Activated CD4-positive, CD25-positive, alpha-beta regulatory T cell (primary cell): ENCODE measurements at regions not wholly inside any gene's neighbourhood (a gene's known extent, or its start where the extent isn't known, plus 50 kb on each side); places are given as distances from the start of the nearest gene placed in this dataset.
"Not testable (repeated sequence)": the region's sequence is repeated elsewhere in the genome, so short reads cannot be mapped to it uniquely, and the experiment has no call there.

Experiments used
- DNase-seq, 4 experiments: peaks; one replicate each; lab custom pipeline; 2025; lab: John Stamatoyannopoulos, UW

DNA sequence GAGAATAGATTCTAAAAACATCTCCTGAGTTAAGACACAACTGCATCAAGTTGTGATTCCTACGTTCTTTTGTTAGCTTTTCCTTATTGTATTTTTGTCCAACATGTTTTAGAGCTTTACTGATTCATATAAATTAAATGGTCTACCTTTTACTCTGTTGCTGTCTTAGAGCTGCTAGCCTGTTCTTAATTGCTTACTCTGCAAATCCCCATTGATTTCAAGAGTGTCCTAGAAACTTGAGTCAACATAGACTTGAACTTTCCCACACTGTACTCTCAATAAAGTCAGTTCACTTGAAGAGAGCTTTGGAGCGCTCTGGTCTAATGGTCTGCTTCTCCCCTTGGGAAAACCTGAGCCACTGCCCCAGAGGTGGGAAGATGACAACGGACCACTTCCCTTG lies 343.9 kb downstream of the CCER1 start:
- DNase-seq = no peak

DNA sequence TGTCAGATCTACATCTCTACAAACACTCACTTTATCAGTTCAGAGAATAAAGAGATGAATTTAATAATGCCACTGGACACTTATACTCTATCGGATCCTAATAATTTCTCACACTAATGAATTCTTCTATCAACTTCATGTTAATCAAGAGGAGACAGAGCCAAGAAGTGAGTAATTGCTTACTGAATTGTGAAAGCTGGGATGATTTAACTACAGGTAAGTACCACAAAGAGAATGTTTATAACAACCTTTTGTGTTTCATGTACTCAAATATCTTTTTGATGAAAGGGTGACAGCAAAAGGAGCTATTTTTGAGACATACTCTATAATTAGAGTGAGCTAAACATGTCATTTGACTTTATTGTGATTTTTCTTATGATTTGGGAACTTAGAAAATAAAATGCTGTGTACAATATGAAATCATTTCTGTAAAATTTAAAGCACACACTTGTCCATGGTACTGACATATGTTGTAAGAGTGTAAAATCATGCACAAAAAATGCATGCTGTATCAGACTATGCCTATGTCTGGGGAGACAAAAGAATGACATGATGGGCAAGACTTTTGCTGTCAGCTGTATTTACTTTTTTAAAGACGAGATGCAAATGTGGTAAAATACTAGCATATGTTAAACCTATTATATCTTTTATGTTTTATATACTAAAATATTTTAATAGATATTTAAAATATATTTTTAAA lies 361.2 kb downstream of the CCER1 start:
- DNase-seq = no peak

DNA sequence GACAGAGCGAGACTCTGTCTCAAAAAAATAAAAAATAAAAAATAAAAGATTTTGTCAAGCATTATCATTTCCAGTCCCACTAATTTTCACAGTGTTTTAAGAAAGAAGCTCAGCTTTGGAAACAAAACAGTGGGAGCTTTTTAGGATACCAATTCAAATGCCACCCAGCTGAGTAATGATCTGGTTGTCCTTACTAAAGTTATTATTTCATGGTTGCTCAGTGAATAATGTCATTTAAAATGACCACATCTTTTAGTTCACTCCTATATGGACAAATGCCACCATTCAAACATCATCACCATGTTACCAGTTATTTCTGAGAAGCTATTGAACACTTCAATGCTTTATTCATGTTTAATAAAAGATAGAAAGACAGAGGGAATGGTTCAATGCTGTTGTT lies 365.0 kb downstream of the CCER1 start:
- no peak for DNase-seq

DNA sequence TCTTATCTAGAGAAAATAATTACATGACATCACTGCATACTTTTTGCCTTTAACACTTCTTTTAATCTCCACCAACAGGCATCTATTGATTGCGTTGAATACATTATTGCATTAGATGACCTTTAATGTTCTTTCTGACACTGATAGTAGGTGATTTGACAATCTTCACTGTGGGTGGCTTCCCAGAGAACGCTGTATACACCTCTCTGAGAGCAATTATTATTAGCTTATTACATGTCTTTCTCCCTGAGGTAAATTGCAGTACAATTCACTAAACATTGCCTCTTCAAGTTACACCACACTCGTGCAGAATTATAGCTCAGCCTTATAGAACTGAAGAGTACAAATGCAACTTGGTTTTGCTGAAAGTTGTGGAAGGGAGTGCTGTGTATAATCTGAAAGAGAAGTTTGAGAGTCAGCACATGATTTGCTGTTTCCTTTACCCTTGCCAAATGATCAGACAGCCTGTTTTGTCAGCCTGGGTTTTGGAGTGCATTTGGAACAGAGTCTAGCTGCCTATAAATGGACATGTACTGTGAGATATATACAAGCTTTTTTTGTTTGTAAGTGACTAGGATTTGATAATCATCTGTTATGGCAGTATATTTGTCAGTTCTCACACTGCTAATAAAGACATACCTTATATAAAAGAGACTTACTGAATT lies 369.2 kb downstream of the CCER1 start:
- no peak for DNase-seq

DNA sequence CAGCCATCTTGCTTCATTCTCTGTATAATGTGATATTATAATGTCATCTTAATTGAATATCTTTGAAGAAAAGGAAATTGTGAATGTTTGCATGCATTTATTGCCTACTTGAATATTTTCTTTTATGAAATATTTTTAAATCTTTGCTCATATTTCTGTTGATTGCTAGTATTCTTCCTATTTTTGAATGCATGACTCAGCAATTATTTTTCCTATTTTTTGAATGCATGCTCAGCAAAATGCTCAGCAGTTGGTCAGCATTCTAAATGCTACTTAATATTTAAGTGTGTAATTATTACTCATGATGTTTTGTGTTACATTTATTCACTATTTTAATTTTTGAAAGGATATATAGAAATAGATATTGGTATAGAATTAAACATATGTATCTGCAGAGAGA lies 378.3 kb downstream of the CCER1 start:
- no peak for DNase-seq

DNA sequence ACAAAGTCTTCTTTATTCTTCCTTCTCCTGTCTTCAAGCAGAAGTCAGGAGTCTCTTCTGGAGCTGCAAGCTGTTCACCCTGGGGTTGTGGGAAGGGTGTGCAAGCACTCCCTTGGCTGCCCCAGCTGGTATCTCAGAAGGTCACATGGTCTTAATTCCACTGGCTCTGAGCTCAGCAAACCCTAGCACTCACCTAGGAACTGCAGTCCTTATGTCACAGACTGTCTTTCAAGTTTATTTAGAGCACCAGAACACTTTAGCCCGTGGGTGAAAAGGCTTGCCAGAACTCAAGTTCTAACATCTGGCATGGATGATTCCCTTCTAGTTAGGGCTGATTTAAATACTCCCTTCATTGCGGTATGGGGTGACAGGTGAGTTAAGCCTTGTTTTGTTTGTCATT lies 379.0 kb downstream of the CCER1 start:
- DNase-seq = no peak

DNA sequence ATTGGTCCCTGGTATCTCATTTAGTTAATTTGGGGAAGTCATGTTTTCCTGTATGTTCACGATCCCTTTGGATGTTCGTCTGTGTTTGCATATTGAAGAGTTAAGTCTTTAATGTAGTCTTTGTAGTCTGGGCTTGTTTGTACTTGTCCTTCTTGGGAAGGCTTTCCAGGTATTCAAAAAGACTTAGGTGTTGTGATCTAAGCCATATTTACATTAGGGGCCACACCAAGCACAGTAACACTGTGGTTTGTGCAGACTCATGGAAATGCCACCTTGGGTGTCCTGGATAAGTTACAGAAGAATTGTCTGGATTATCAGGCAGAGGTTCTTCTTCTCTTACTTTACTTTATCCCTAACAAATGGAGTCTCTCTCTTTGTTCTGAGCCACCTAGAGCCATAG lies 380.3 kb downstream of the CCER1 start:
- no peak for DNase-seq

DNA sequence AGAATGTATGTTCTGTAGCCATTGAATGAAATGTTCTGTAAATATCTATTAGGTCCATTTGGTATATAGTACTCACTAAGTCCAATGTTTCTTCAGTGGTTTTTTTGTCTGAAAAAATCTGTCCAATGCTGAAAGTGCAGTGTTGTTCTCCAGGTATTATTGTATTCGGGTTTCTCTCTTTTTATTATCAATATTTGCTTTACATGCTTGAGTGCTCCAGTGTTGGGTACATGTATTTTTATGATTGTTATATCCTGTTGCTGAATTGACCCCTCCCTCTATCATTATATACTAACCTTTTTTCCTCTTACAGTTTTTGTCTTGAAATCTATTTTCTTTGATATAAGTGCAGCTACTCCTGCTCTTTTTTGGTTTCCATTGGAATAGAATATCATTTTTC lies 382.2 kb downstream of the CCER1 start:
- no peak for DNase-seq

DNA sequence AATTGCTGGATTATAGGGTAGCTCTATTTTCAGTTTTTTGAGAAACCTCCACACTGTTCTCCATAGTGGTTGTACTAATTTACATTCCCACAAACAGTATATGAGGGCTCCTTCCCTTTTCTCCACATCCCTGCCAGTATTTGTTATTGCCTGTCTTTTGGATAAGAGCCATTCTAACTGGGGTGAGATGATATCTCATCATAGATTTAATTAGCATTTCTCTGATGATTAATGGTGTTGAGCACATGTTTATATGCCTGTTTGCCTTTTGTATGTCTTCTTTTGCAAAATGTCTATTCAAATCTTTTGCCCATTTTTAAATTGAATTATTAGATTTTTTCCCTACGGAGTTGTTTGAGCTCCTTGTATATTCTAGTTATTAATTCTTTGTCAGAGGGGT lies 385.3 kb downstream of the CCER1 start:
- DNase-seq = no peak

DNA sequence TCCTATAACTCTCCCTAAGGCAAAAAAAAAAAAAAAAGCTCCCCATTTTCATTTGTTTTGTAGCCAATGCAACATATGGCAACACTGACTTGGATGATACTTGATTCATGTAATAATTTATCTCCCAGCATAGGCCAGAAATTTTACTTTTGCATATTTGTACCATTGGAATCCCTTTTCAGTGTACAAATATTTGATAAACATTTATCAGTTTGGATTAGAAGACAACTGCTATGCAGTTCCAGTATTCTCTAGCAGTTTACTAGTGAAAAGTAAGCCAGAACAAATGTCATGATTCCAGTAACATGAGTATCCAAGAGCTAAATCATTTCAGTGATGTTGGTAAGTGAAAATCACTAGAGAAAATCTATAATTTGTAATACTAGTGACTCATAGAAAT lies 392.3 kb downstream of the CCER1 start:
- DNase-seq = no peak

DNA sequence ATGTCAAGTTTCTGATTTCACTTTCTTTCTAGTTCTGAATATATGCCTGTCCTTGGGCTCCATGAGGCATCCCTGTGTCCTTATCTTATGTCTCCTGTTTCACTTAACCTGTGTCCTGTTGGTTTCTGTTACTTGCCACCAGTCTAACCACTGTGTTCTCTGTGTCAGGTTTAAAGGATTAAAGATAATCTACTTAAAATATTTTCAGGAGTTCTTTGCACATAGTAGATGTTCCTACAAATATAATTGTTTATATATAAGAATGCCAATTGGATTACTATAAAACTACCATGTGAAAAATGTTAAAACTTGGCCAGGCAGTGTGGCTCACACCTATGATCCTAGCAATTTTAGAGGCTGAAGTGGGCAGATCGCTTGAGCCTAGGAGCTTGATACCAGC lies 406.4 kb downstream of the CCER1 start:
- DNase-seq = no peak

DNA sequence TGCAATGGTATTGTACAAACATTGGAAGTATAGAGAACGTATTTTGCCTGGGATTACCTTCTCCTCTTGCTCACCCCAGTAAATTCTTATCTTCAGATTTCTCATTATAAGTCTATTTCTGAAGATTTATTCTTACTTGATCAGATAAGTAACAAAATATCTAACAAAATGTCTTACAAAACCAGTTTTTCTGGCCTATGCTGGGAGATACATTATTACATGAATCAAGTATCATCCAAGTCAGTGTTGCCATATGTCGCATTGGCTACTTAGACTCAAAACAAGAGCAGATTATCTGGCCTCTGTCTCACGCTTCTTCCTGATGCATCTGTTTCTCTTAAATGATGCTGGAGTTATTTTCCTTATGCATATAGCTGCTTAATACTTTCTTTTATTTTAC lies 408.5 kb downstream of the CCER1 start:
- no peak for DNase-seq

DNA sequence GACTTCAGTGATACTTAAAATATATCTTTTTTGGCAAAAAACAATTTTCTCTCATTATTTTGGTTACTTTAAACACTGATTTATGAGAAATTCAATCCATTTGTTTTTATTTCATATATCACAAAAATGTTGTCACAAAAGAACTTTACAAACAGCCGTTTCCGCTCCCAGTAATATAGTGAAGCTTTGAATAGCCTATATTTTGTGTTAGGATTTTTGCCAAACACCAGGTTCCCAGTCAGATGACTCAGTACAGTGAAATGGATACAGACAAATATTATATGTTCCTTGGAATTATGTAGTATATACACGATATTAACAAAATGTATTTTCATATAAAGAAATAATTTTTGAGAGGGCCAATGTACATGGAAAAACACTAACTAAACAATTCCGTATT lies 411.1 kb downstream of the CCER1 start:
- no peak for DNase-seq

DNA sequence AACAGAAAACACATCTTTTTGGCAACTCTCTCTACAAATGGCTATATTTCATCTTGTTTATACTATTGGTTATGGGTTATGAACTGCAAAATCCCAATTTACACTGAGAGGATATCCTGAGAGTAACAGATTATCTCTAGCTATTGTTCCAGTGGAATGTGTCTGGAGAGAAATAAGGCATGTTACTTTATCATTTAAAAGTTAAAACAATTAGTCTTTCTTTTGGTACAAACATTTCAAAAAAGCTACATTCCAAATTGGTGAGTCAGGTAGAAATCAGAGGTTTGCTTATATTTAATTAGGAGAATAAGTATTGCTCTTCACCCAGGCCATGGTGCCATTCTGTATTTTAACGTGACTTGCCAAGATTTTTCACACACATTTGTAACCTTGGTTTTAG lies 411.6 kb downstream of the CCER1 start:
- no peak for DNase-seq

DNA sequence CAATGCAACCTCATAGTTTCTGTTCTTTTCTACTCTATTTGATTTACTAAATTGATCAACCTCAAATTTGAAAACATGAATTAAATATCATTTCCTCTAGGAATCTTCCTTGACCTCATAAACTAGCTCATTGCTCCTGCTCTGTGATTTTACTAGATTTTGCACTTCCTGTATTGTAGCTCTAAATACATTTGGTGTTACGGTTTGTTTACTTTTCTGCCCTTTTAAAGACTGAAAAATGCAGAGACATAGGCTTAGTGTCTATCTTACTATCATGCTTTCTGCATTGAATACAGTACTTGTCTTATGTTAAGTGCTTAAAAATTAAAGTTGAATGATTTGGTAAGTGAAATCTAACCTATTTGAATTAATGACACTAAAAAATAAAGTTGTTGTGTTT lies 412.1 kb downstream of the CCER1 start:
- DNase-seq = not testable (repeated sequence)

DNA sequence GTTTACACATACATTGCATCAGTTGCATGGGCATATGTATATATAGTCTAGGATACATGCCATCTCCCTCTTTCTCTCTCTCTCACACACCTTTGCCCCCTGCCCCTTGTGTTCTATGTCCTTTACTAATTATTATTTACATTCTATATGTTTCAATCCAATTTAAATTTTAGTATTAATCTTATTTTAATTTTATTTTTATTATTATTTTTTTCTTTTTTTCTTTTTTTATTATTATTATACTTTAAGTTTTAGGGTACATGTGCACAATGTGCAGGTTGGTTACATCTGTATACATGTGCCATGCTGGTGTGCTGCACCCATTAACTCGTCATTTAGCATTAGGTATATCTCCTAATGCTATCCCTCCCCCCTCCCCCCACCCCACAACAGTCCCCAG lies 421.1 kb downstream of the CCER1 start:
- not testable (repeated sequence) for DNase-seq

DNA sequence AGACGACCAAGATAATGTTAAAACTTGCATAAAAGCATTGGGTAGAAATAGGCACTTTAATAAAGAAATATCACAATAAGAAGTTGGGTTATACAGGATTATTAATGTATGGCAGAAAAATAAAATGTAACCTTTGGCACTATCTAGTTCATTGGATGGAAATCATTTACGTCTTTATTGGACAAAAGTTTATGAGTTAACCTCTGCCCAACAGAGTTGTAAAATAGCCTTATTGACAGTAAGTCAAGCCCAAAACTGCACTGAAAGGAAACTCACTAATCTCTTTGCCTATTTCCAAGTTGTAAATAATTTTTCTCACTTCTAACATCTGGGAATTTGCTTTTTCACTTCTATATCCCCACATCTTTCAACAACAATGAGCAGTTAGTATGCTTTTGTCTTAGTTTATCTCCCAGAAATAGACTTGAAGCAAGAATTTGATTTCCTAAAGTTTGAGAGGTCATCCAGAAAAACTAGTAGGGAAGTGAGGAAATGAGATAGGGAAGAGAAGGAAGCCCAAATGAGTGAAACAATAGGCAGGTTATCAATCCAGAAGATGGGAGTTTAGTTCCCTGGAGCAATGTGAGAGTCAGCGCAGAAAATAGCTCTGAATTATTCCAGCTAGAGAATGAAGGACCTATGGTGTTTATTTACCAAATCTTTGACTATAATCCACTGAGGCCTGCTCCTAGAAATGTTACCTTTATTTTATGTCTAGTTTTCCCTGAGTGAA lies 434.8 kb downstream of the CCER1 start:
- DNase-seq = no peak

DNA sequence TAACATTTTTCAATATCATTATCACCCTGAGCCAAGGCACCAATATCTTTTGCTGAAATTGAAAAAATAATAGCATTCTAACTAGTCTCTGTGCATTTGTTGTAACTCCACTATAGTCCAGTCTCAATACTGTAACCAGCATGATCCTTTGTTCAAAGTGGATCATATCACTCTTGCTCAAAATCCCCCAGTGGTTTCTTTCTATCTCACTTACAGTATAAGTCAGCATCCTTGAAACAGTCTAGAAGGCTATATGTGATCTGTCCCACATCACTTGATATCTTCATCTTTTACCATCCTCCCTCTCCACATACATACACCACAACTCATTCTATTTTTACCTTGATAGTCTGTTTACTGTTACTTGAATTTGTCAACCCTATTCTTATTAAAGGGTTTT lies 435.7 kb downstream of the CCER1 start:
- no peak for DNase-seq

DNA sequence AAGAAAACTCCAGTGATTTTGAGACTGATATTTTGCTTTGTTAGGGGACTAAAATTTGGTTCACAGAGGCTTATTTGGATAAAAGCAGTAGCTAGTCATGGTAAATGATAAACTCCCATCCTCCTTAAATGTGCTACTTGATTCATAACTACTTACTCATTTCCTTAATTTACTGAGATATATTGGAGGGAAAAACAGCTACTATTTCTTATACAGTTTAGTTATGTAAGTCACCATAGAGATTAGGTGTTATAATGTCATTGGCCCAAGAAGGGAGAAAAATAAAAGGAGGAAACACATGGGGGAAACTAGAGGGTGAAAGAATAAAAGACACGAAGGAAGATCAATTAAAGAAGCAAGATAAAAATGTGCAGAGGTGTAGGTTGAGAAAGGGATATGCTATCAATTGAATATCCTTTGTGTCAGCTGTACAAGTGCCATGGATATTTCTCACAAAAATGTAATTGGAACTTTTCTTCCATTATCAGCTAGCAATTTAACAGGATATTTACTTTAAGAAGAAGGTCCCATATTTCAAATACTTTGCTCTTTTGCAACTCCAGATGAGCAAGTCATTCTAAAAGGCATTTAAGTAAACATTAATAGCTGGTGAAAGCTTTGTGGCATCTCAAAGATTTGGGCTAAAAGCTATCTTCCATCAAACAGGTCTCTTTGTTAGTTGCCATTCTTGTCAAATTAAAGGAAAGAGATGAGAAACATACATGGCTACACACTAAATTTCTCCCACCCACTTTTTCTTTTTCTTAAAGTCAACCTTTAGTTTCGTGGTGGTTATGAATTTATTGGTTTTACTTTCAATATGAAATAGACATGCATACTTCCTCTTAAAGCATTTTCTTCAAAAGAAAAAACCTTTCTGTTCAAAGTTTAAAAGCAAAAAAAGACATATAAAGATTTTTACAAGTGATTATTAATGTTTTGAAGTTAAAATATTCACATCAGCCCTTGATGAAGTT lies 439.5 kb downstream of the CCER1 start:
- no peak for DNase-seq

DNA sequence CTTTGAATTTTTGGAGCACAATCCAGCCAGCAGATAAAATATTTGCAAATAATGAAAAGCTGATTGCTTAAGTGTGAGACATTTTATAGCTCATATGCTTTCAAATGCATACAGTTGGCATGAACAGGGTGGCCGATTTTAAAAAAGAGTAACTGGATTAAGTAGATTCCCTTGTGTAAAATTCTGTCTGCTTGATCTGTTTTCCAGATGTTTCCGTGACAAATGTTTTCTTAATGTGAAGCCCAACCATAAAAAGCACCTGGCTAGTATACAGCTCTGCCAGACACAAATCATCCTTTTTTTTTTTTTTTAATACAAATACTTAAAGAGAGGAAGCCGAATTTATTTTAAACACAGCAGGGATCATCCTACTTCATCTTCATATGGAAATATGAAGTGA lies 440.7 kb downstream of the CCER1 start:
- no peak for DNase-seq

DNA sequence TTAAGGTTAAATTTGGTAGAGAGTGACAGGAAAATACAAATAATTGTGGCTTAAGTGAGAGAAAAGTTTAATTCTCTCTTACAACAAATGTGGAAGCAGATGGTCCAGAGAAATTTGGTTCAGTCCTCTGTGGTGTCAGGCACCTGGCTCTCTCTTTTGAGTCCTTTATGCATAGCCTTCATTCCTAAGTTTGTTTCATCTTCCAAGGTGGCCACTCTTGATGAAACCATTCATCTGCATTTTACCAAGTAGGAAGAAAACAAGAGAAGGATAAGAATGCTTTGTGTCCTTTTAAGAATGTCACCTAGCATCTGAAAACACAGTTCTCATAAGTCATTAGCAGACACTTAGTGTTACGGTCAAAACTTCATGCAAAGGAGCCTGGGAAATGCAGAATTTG lies 442.5 kb downstream of the CCER1 start:
- DNase-seq = no peak

DNA sequence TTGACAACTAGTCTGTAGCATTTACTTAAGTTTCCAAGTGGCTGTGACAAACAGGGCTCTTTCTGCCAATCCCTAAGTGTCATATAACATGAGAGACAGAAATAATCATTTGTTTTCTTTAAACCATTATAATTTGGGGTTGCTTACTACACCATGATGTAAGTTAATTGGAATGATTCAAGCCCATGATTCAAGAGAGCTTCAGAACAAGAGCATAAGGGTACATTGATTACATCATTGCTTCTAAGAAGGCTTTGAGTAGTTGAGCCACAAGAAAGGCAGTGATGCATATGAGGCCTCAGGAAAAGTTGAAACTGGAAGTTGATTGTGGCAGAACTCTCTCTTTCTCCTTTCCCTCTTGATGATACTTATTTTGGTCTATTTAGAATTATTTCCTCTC lies 444.0 kb downstream of the CCER1 start:
- no peak for DNase-seq
